GM18498 (cell line): ENCODE measurements at regions not wholly inside any gene's neighbourhood (a gene's known extent, or its start where the extent isn't known, plus 50 kb on each side); places are given as distances from the start of the nearest gene placed in this dataset.

Source experiments
- ATAC-seq: cut with Tn5 transposase; IDR thresholded peaks from one replicate; pipeline ENCODE4 v1.9.1; 2021; ENCODE audit warnings: mild to moderate bottlenecking, moderate library complexity; ENCODE audit not compliant: unreplicated experiment

DNA sequence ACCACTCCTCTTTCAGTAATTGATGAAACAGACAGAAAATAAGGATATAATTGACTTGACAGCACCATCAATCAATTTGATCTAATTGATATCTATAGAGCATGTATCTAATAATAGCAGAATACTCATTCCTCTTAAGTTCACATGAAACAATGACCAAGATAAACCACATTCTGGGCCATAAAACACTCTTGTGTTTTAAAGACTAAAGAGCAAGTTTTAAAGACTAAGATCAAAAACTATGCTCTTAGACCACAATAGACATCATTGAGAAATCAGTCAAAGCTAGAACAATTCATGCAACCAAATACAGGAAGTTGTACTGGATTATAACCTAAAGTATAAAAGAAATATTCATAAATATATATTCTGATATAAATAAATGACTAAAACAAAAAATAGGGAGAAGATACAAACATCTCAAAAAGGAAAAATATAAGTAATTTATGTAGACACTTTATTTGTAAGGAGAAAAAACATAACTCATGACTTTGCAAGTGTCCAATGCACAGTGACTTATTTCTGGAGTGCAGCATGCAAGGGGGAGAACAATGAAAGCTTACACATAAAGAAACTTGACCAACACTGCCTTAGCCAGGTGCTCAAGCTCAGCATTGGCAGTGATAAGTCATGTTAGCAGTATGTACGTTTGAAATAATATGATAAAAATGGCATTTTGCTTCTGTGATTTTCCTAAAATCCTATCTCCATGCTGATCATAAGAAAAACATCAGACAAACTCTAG lies 312.7 kb upstream of the IGFBP3 start:
- no peak for ATAC-seq

DNA sequence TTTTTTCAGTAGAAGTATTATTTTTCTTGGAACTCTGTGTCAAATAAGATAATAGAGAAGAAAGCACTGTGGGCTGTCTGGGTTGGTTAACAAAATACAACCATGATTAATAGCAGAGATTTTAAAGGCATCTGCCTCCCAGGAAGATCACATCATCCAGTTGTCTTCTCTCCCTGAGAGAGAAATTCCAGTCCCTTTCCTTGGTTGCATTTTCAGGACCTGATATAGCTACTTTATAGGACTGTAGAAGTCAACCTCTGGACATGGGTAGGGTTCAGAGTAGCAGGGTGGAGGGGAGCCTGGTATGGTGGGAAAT lies 309.9 kb upstream of the IGFBP3 start:
- no peak for ATAC-seq

DNA sequence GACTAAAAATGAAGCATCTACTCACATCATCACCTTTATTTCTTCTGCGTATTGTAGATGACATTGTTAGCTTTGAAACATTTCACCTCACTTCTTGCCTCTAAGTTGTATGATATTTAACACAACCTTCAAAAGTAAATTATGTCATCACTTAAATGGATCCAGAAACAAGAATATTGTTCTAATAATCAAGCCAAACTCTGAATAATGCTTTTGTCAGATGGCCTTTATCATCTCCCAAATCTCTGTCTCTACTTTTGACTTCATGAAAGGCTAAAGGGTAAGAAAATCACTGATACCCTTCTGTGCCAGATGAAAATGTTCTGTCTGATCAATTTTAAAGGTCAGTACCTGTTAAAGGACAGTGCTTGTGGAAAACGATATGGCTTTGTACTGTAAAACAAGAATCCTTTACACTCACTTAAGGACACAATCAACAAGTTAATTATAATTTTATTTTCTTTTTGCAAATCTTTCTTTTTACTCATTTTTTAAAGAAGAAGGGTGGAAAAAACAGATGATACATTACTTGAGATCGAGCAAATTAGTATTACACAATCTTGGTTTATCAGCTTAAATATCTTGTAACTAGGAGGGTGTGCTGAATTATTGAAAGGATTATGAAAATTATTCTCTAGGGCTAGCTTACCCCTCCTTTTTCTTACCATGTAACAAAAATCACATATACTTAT lies 309.4 kb upstream of the IGFBP3 start:
- ATAC-seq, result no peak

DNA sequence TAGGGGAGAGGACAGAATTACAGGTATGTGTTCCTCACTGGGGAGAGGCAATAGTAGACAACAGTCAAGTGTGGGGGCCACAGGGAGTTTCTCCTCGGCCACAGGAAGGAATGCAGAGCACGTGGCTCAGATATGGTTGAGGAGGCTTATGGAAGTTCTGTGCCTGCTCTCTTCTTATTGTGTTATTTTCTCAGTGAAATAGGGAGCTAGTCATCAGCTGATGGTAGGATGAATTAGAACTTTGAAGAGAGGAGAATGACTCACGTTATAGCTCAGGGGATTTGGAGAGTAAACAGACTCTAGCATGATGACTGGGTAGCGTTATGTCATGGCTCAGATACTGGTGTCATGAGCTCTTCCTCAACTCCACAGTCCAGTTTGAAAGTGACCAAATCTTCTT lies 308.3 kb upstream of the IGFBP3 start:
- no peak for ATAC-seq

DNA sequence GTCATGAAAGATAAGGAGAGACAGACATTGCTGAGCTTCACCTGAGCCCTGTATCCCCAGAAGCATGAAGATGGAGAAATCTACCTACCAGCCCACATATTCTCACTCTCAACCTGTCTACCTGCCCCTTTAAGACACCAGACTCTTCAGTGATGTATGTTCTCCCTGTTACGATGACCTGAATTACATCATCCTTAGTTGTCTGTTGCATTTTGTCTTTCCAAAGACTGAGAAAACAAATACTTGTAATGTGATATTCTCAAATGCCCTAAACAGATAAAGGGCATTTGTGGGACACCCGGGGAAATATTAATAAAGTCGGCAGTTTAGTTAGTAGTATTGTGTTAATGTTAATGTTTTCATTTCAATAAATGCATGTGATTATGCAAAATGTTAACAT lies 305.8 kb upstream of the IGFBP3 start:
- ATAC-seq, result no peak

DNA sequence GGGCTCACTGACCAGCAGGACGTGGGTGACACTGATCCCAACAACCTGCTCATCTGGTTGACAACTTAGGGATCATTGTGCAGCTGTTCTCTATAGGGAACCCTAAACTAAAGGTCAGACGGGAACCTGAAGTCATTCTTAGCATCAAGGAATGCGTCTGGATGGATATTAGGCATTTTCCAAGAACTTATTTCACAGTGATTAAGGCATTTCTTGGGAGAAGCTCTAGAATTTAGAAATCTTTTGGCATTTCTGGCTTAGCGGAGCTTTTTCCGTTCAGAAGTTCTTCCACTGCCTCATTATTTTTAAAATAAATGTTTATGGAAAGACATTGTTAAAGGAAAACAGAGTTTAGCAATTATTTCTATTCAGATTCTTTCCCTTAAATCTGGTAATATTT lies 303.3 kb upstream of the IGFBP3 start:
- ATAC-seq, result no peak

DNA sequence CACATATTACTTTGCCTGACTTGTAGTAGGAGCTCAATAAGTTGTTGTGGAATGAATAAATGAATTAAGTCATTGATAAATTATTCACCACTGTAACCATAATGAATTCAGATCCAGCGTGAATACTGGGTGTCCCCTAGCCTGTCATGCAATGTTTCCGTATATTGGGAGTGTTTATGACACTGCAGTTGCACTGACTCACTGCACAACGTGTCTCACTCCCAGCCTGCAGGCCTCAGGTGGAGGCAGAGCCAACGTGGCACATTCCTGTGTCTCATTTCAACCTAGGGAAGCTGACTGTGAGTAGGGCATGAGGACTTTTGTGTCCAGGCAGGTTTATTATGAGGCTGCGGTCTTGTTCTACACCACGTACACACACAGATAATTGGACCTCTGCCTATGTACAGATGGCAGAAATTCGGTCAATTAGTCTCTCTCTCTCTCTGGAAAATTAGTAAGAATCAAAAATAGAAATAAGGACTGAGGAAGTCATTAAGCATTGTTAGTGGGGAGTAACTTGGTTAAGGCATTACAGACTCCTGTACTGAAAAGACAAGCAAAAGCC lies 299.1 kb upstream of the IGFBP3 start:
- ATAC-seq, result no peak

DNA sequence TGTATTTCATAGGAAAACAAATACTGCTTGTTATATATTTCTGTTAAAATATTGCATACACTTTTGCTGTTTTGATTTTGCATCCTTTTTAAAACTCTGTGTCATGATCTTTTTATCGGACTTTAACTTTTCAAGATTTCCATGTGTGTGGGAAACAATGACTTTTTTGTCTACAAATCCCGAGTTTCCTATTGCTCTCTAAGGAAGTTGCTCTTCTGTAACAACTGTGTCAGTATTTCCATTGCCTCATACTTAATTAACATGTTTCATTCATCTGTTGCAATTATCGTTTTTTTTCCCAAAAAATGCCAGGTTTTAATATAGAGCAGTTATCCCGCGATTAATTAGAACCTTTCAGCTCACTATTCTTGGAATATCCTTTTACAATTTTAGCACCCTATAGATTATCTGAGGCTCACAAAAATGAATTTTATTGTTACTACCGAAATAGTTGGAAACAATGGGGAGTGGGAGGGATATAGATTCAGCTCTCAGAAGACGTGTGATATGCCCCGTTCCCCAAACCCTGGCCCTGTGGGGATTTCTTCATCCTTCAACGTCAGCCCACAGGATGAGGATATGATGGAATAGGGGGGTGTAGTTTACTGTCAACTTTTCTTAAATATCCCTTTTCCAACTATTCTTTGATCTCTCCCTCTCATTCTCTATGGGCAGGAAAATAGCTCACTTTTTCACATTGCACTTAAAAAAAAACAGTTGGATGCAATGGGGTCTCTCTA lies 297.6 kb upstream of the IGFBP3 start:
- no peak for ATAC-seq

DNA sequence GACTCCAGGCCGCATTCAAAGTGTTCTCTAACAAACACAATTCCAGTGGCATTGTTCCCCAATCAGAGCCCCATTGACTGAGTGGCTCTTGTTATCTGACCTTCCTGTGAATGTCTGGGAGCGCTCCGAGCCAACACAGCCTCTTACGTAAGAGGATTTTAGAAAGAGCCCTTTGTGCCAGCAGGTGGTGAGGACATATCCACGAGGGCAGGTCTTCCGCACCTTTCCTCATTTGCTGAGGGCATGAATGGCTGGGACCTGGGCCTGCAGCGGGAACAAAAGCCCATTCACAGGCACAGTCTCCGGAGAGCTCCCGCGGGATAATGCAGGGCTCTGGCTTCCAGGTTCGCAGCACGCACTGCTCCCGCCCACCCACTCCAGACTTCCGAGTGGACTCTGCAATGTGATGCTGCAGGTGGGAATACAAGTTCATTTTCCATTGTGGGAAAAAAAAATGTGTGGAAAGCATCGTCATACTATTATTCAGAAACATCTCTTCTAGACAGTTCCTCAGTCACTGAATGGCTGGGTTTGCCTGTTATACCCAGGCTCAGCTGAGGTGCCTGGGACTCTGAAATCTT lies 295.0 kb upstream of the IGFBP3 start:
- ATAC-seq, result no peak

DNA sequence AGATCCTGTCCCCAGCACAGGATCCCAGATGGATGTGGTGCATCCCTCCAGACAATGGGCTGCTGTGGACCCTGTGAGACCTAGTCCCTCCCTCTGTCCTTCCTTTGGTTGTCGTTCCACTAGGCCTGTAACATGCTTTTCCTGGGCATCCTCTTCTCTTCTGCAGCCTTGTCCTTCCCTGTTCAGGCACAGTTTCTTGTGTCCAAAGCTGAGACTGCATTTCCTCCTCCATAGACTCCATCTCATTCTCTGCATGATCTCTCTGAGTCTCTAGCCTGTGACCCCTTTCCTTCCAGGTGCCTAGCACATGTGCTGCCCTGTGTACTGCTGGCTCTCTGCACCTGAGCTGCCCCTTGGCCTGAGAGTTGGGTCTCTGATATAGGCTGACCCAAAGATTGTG lies 293.5 kb upstream of the IGFBP3 start:
- no peak for ATAC-seq

DNA sequence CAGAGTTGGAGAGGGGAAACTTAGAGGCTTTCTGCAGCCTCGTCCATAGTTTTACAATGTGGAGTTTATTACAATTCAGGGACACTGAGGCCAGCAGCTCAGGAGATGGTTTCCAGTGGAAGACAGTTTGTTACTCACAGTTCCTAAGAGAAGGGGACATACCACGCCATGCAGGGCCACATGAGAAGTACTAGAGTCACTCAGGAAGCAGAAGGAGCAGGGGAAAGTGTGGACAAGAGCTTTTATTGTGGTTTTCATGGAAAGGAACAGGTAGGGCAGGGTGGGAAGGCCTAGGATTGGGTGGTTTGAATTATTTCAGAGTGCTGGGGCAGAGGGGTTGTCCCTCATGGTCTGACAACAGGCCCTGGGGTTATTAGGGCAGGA lies 292.1 kb upstream of the IGFBP3 start:
- ATAC-seq, result no peak

DNA sequence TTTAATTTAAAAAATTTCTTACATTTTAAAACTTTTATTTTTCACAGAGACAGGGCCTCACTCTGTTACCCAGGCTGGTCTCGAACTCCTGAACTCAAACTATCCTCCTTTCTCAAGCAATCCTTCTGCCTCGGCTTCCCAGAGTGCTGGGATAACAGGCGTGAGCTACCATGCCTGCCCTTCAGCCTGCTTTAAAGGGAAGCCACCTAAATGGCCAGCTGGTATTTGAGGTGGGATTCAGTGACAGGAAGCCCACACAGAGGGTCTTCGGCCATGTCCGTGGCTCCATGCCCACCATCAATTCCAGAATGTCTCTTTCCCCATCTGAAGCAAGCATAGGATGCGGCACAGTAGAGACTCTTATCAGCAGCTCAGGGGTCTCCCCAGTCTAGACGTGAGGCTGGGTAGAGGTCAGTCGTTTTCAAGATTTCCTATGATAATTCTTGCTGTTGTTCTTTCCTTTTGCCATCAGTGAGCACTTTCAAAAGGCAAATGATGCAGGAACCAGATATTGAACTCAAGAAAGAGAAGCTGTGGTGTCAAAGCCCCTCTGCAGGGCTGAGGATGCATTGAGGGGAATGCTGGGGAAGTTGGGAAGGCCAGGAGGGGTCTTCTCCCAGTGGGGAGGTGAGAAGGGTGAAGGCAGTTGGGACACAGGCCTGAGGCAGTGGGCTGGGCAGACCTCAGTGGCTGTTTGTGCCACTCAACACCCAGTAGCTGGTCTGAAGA lies 291.5 kb upstream of the IGFBP3 start:
- no peak for ATAC-seq

DNA sequence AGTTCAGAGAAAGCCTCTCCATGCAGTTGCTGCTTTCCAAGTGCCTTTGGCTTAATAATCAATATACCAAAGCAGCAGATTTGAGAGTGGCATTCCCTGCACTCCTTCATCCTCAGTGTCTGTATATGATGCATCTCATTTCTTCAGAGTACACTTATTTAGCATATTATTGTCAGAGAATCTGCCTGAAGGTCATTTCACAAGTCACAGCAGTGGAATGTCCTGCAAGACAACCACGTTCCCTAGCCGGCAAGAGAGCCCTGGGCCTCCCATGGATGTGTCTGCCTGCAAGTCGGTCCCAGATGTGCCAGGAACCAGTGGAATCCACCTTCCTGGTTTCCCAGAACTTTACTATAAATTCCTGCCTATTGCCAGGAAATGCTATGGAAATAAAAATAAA lies 289.4 kb upstream of the IGFBP3 start:
- ATAC-seq, result no peak

DNA sequence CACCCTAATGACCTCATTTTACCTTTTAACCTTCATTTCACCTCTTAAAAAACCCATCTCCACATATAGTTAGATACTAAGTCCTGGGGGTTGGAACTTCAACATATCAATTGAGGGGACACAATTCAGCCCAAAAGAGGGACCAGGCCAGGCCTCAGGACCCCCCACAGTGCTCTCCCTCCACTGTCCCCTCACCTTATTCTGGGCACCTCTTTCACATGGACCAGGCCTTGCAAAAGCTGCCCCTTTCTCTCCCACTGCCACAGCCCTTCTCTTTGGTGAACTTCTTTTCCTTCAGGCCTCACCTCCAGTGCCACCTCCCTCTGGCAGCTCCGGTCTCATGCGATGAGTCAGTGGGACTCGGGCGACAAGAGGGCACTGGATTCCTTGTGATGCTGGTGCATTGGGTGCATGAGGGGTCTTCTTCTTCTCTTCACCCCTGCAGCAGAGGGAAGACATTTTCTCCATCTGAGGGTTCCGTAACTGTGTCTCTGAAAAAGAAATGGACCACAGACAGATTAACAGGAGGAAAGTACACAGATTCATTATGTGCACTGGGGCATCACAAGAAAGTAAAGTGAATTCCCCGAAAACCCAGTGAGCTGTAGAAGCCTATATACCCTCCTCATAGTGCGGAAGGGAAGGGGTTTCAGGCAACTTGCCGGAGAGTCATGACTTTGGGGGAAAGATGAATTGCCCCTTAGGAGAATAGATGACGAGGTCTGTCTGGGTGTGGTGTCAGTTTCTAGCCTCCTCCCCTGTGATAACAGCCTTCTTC lies 288.7 kb upstream of the IGFBP3 start:
- ATAC-seq, result no peak

DNA sequence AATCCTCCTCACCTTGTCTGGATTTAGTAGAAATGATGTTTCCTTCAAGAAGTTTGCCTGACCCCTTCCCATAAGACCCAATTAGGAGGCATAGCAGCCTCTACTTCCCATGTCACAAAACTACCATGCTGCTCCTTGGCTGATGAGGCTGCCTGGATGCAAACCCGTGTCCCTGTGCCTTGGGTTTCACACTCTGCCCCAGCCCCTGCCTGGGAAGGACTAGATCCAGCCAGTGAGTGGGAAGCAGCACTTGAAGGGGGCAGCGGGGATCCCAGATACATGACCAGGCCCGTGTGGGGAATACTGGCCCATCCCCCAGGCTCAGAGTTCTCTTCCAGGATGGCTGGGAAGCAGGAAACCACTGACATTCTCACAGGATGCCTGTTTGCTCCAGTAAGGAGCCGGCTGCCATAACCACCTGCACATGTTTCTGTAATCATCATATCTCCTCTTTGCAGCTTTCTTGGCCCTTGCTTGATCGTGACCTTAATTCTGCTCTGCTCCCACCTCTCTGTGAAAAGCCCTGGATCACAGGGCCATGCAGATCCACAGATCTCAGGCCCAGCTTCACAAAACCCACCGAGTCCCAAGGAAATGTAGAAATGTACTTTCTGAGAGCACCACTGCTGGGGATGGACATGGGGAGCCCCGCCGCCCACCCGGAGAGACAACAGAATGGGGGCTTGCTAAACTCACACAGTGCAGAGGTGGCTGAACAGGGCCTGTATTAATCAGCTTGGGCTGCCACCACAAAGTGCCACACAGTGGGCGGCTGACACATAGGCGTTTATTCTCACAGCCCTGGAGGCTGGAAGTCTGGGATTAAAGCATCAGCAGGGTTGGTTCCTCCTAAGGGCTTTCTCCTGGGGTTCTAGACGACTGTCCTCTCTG lies 287.8 kb upstream of the IGFBP3 start:
- ATAC-seq, result no peak

DNA sequence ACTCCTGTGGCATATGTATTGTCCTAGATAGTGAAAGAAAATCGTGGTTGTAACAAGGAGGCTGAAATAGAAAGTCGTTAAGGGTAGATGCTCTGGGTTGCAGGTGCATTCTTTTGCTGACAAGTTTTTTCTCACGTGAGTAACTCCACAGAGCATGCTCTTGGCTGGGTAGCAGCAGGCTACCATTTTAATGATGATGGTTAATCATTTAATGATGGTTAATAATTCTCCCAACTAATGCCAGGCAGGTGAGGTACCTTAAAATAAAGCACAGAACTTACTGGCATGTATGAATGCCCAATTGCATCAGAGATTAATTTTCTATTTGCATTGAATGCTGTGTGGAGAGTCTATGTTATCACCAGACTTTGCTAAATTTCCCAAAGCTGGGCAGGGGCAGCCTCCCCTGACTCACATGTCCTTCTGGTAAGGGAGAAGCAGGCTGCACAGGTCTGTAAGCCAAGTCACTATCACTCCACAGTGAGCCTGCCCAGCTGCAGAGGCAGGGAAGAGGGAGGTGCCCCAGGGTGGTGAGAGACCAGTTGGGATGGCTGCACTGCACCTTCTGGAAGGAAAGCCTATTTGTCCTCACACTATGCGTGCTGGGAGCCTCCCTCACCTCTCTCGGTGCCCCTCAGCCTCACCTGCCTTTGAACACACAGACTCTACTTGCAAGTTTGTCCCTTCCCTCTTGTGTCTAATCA lies 287.0 kb upstream of the IGFBP3 start:
- no peak for ATAC-seq

DNA sequence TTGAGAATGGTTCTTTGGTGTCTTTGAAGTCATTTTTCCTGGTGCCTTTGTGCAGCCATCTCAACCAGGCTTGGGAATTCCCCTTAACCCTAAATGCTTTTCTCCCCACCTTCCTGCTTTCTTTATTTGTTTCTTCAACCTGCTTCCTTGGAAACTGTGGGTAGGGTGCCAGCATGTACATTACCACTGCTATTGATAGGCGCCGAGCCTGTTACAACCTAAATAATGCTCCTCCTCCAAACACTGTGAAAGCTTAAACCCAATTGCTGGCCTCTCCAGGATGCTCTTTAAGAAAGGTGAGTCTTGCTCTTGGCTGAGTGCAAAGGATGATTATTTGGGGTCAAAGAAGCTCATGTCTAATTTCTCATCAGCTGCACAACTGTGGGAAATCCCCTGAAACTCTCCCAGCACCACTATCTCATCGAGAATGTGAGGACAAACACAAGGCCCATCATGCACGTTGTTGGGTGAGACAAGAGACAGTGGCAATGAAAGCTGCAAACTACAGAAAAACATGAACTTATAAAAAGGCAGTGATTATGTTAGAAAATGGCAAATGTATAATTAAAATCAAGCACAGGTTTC lies 285.5 kb upstream of the IGFBP3 start:
- no peak for ATAC-seq

DNA sequence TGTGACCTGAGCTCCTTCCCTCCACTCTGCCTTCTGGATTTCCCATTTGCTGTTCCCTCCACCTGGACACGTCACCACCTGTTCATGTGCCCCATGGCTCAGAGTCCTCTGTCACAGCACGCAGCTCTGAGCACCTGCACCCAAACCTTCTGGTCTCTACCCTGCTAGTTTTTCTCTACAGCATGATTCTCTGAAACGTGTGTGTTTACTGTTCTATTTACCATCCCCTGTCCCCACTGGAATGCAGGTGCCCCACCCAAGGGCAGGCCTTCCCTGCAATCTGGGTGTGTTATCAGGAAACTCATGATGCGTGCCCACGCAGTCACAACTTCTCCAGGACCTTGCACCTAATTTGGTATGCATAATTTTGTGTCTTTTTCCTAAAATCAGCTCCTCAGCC lies 284.4 kb upstream of the IGFBP3 start:
- ATAC-seq, result no peak
